Thyroid gland (tissue), 4 donors: ENCODE measurements at regions not wholly inside any gene's neighbourhood (a gene's known extent, or its start where the extent isn't known, plus 50 kb on each side); places are given as distances from the start of the nearest gene placed in this dataset.

Source experiments
- DNase-seq, 2 donors: peaks; one replicate each; pipeline ENCODE4 v3.0.0-alpha.2; 2019
- H3K27ac ChIP-seq, 3 donors: fragments of 200-600 bp; sonication (generic); 1 replicate in 2 of 3; 2 replicates in 1 of 3; pipeline ENCODE4 v1.5.1; 2016 to 2019; ENCODE audit warnings: mild to moderate bottlenecking in 1 of 3, moderate library complexity in 1 of 3
- H3K27me3 ChIP-seq: fragments of 200-600 bp; sonication (generic); one replicate; pipeline ENCODE4 v1.5.1; 2019
- H3K36me3 ChIP-seq, 2 donors: fragments of 200-600 bp; sonication (generic); one replicate each; pipeline ENCODE4 v1.5.1; 2016 to 2019
- H3K4me1 ChIP-seq, 2 donors: fragments of 200-600 bp; sonication (generic); one replicate each; pipeline ENCODE4 v1.5.1; 2017 to 2019
- H3K4me3 ChIP-seq, 3 donors: fragments of 200-600 bp; sonication (generic); replicated peaks in 1 of 3; 1 replicate in 2 of 3; 2 replicates in 1 of 3; pipeline ENCODE4 v1.5.1; 2016; ENCODE audit warnings: mild to moderate bottlenecking in 1 of 3
- H3K9me3 ChIP-seq: fragments of 200-600 bp; sonication (generic); one replicate; pipeline ENCODE4 v1.5.1; 2017
- POLR2A ChIP-seq, 2 donors: fragments of 450-650 bp; IDR thresholded peaks; one replicate each; pipeline ENCODE4 v1.6.1; 2017; ENCODE audit warnings: antibody characterized with exemption in 2 of 2, mild to moderate bottlenecking in 2 of 2, moderate library complexity in 1 of 2
- WGBS, 2 donors: methylation state at CpG; one replicate each; pipeline ENCODE4 v1.1.5; 2017; 5-methylcytosine and 5-hydroxymethylcytosine counted together
- intact Hi-C: fragments of 100-400 bp; cut with DNase I; formaldehyde crosslinking; loops from one replicate; pipeline ENCODE4 v1.15.1; 2023
- TF ChIP-seq, protein P1 (sequence below), 6 experiments: fragments of 200-600 bp in 3 of 6; fragments of 450-650 bp in 3 of 6; sonication (generic) in 3 of 6; IDR thresholded peaks; one replicate each; pipeline ENCODE4 v1.5.1; 2016 to 2019; ENCODE audit warnings: antibody characterized with exemption in 6 of 6, mild to moderate bottlenecking in 2 of 6, inconsistent platforms in 1 of 6, moderate library complexity in 1 of 6

DNA sequence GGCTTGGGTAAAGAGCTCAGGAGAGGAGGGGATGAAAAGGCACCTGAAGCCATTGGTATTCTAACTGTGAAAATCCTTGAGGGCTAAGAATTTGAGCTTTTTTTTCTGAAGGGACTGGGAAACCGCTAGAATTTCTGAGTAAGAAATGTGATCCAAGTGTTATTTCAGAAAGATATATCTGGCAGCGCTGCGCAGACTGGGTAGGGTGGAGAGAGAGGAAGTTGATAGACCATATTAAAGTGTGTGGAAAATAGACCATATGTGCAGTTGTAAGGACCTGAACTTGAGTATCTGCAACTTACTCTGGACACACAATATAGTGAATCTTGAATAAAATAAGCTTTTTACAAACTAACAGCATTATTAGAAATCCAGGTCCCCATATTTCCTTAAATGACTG, 427.4 kb downstream of the NDFIP2 start:
- Histone ChIP-seq H3K4me3 (no peak overlapping the region), H3K9me3 (no peaks in the 10 kb centered on the region), H3K27me3 (no peaks in the 10 kb centered on the region), H3K4me1 (peaks cover 0 to 4% of the 10 kb centered on the region in 2 donors), H3K27ac (no peak overlapping the region), H3K36me3 (no peaks in the 10 kb centered on the region)
- DNase-seq, result no peak
- 70 to 74% methylated on average over 3 of the region's 3 CpGs for WGBS, 2 donors
- no peak for TF ChIP-seq POLR2A (IDR thresholded peaks at IDR 0.05)
- TF ChIP-seq, protein P1, sequence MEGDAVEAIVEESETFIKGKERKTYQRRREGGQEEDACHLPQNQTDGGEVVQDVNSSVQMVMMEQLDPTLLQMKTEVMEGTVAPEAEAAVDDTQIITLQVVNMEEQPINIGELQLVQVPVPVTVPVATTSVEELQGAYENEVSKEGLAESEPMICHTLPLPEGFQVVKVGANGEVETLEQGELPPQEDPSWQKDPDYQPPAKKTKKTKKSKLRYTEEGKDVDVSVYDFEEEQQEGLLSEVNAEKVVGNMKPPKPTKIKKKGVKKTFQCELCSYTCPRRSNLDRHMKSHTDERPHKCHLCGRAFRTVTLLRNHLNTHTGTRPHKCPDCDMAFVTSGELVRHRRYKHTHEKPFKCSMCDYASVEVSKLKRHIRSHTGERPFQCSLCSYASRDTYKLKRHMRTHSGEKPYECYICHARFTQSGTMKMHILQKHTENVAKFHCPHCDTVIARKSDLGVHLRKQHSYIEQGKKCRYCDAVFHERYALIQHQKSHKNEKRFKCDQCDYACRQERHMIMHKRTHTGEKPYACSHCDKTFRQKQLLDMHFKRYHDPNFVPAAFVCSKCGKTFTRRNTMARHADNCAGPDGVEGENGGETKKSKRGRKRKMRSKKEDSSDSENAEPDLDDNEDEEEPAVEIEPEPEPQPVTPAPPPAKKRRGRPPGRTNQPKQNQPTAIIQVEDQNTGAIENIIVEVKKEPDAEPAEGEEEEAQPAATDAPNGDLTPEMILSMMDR (IDR thresholded peaks at IDR 0.05), result no peak
- intact Hi-C loops, result no loop called here

DNA sequence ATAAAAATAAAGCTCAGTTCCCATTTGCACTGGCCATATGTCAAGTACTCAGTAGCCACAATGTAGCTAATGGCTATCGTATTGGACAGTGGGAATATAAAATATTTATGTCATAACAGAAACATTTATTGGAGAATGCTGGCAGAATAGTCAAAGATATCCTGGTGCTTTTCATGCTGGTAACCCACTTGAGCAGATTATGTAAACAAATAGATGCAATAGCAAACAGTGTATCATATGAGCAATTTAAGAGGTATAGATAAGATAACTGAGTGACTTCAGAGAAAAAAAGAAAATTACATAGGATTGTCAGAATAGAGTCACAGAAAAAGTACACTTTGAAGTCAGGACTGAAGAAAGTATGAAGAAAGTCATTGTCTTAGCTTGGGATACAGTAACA, 426.6 kb downstream of the NDFIP2 start:
- Histone ChIP-seq H3K36me3 (no peaks in the 10 kb centered on the region), H3K27me3 (no peaks in the 10 kb centered on the region), H3K4me1 (peaks cover 0 to 4% of the 10 kb centered on the region in 2 donors), H3K27ac (no peak overlapping the region), H3K9me3 (no peaks in the 10 kb centered on the region), H3K4me3 (no peak overlapping the region)
- intact Hi-C loops, result no loop called here
- WGBS, 2 donors, result 95 to 96% methylated on average over 1 of the region's 1 CpG
- no peak for DNase-seq
- TF ChIP-seq, protein P1 (IDR thresholded peaks at IDR 0.05), result no peak
- TF ChIP-seq POLR2A (IDR thresholded peaks at IDR 0.05), result no peak

DNA sequence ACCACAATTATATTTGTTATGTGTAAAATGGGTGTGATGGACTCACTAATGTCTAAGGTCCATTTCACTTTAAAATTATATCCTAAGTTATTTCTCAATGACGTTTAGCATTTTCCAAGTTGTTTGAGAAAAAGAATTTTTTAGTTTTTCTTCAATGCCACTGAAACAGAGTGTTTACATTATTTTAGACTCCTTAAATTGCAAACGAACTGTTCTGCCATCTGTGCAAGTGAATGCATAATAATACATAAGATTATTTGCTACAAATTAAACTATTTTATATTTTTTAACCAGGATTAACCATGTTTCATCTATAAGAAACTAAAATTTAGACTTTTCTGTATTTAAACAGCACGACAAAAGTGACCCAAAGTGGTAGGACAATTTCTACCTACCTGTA, 425.4 kb downstream of the NDFIP2 start:
- H3K36me3 ChIP-seq, result no peaks in the 10 kb centered on the region
- no peak for DNase-seq

DNA sequence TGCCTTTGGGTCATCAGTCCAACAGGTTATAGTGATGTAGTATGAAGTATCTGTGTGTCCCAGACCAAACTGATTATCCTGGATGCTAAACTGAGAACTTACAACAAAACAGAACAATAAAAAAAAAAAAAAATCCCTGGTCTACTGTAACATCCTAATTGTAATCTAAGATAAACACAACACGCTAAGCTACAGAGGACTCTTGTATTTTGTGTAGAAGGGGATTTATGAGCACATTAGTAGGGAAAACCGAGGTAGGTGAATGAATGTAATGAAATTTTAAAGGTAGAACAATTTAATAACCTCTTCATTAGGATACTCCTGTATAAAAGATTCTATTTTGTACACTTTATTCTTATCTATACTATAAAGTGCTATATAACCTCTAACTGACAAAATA, 424.1 kb downstream of the NDFIP2 start:
- Histone ChIP-seq H3K4me3 (no peak overlapping the region), H3K27me3 (no peaks in the 10 kb centered on the region), H3K9me3 (no peaks in the 10 kb centered on the region), H3K36me3 (no peaks in the 10 kb centered on the region), H3K27ac (no peak overlapping the region), H3K4me1 (no peaks in the 10 kb centered on the region)
- WGBS, 2 donors, result 64 to 87% methylated on average over 2 of the region's 2 CpGs
- no peak for DNase-seq
- intact Hi-C loops, result no loop called here
- TF ChIP-seq POLR2A (IDR thresholded peaks at IDR 0.05), result no peak
- TF ChIP-seq, protein P1 (IDR thresholded peaks at IDR 0.05), result no peak

More for the DNA sequence above, 425.4 kb downstream of the NDFIP2 start:
- Histone ChIP-seq H3K27me3 (no peaks in the 10 kb centered on the region), H3K4me1 (peaks cover 0 to 4% of the 10 kb centered on the region in 2 donors), H3K4me3 (no peak overlapping the region), H3K27ac (no peak overlapping the region), H3K9me3 (no peaks in the 10 kb centered on the region)
- TF ChIP-seq, protein P1 (IDR thresholded peaks at IDR 0.05), result no peak
- TF ChIP-seq POLR2A (IDR thresholded peaks at IDR 0.05), result no peak
- WGBS, 2 donors, result 87 to 89% methylated on average over 3 of the region's 3 CpGs
- intact Hi-C loops, result no loop called here

DNA sequence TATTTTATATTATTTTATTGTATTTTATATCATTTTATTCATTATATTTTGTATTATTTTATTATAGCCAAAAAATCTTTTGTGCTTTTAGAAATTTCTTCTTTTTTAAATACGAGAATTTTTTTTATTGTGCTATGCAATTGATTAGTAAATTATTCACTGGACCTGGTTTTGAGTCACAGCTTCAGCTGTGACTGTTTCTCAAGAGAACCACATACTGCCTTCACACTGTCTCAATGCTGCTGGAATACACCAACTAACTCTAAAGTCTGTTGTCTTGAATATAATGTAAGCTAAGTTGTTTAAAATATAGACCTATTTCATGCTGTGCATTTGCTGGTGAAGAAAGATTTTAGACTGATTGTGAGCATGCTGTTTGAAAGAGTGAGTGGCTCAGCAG, 423.6 kb downstream of the NDFIP2 start:
- H3K4me3 ChIP-seq, result no peak overlapping the region
- H3K36me3 ChIP-seq, result no peaks in the 10 kb centered on the region
- no peaks in the 10 kb centered on the region for H3K4me1 ChIP-seq
- WGBS, 2 donors, result 94 to 100% methylated on average over 1 of the region's 1 CpG
- no peak for DNase-seq
- intact Hi-C loops, result no loop called here
- no peak for TF ChIP-seq POLR2A (IDR thresholded peaks at IDR 0.05)
- TF ChIP-seq, protein P1 (IDR thresholded peaks at IDR 0.05), result no peak
- no peaks in the 10 kb centered on the region for H3K9me3 ChIP-seq
- H3K27ac ChIP-seq, result no peak overlapping the region
- H3K27me3 ChIP-seq, result no peaks in the 10 kb centered on the region
